Activated CD8-positive, alpha-beta T cell treated with anti-CD3 and anti-CD28 coated beads for 36 hours (primary cell): ENCODE measurements at regions not wholly inside any gene's neighbourhood (a gene's known extent, or its start where the extent isn't known, plus 50 kb on each side); places are given as distances from the start of the nearest gene placed in this dataset.

Experiments
- ATAC-seq: fragments of 200-7000 bp; cut with Tn5 transposase; one replicate; pipeline ENCODE4 v1.10.0; 2021; ENCODE audit warnings: mild to moderate bottlenecking, moderate library complexity
- CTCF ChIA-PET: fragments of 350-600 bp; sonication (Branson Sonifier 250); formaldehyde crosslinking; loops from one replicate; lab custom pipeline; 2021; ENCODE audit warnings: antibody characterized with exemption; lab: Charles Lee
- POLR2A ChIA-PET: fragments of 350-600 bp; sonication (Branson Sonifier 250); formaldehyde crosslinking; loops from one replicate; lab custom pipeline; 2021; ENCODE audit warnings: antibody characterized with exemption; lab: Charles Lee
- DNase-seq: peaks from one replicate; pipeline ENCODE4 v3.0.0-alpha.2; 2020
- H3K27ac Mint-ChIP-seq: one replicate; pipeline ENCODE4 v1.8.0; 2021; ENCODE audit warnings: mild to moderate bottlenecking, mixed read lengths
- H3K27me3 Mint-ChIP-seq: one replicate; pipeline ENCODE4 v1.8.0; 2021; ENCODE audit warnings: mixed read lengths
- H3K36me3 Mint-ChIP-seq: one replicate; pipeline ENCODE4 v1.8.0; 2021; ENCODE audit warnings: low read depth, mixed read lengths
- H3K4me1 Mint-ChIP-seq: one replicate; pipeline ENCODE4 v1.8.0; 2021; ENCODE audit warnings: low read depth, mixed read lengths
- H3K4me3 Mint-ChIP-seq: one replicate; pipeline ENCODE4 v1.8.0; 2021; ENCODE audit warnings: mild to moderate bottlenecking, moderate library complexity, mixed read lengths
- H3K9me3 Mint-ChIP-seq: one replicate; pipeline ENCODE4 v1.8.0; 2021; ENCODE audit warnings: mixed read lengths
- CTCF ChIP-seq: fragments of 200-600 bp; IDR thresholded peaks from one replicate; pipeline ENCODE4 v1.8.0; 2022; ENCODE audit warnings: antibody characterized with exemption, mild to moderate bottlenecking
- intact Hi-C: fragments of 100-400 bp; cut with micrococcal nuclease; formaldehyde crosslinking; loops from one replicate; pipeline ENCODE4 v1.10.0; 2022

DNA sequence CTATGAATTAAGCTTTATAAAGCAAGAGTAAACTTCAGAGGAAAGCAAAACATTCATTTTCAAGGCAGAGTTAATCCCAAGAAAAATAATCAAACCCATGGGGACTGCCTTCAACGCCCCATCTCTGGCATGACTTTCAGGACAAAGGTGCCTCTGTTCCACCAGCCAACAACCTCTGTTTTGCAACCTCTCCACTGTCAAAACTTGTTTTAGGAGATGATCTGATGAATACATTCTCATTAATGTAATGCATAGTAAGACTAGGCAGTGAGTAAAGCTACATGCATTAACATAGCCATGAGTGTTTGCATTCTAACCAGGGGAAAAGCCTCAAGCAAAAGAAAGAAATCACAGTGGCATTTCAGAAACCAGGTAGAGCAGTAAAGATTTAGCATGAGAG, 357.0 kb downstream of the FBXO15 start:
- no peaks in the 10 kb centered on the region for H3K36me3 Mint-ChIP-seq
- no peak for DNase-seq
- no peaks in the 10 kb centered on the region for H3K9me3 Mint-ChIP-seq
- POLR2A ChIA-PET = no interaction called here
- no peaks in the 10 kb centered on the region for H3K27me3 Mint-ChIP-seq
- no peak overlapping the region for H3K4me3 Mint-ChIP-seq
- CTCF ChIA-PET = no interaction called here
- no peak for ATAC-seq
- H3K27ac Mint-ChIP-seq = no peak overlapping the region
- no peak for TF ChIP-seq CTCF
- no peaks in the 10 kb centered on the region for H3K4me1 Mint-ChIP-seq
- intact Hi-C loops = no loop called here

DNA sequence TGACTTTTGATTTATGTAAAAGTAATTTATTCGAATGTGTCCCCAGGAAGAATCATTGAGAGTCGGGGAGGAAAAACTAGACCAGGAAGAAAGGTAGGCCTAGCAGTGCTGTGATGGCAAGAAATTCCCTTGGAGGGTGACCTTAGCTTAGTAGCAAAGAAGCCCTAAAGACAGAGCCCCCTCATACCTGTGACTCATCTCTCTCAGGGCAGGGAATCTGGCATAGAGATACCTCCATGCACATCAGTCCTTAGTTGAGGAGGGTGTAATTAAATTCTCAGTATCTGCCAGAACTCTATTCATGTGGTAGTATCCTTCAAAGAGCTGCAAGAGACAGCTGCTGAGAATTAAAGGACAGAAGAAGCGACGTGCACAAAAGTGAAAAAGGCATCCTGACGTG, 360.3 kb downstream of the FBXO15 start:
- Mint-ChIP-seq H3K9me3 (no peaks in the 10 kb centered on the region), H3K4me1 (no peaks in the 10 kb centered on the region), H3K27ac (no peak overlapping the region), H3K4me3 (no peak overlapping the region), H3K27me3 (no peaks in the 10 kb centered on the region), H3K36me3 (no peaks in the 10 kb centered on the region)
- POLR2A ChIA-PET = no interaction called here
- ATAC-seq = no peak
- intact Hi-C loops = no loop called here
- CTCF ChIA-PET = interaction anchor here (1.5 kb wide), 1 partner anchor 11 kb away, joined by 3 read pairs; no protein-coding TSS in a partner anchor
- DNase-seq = no peak
- no peak for TF ChIP-seq CTCF

DNA sequence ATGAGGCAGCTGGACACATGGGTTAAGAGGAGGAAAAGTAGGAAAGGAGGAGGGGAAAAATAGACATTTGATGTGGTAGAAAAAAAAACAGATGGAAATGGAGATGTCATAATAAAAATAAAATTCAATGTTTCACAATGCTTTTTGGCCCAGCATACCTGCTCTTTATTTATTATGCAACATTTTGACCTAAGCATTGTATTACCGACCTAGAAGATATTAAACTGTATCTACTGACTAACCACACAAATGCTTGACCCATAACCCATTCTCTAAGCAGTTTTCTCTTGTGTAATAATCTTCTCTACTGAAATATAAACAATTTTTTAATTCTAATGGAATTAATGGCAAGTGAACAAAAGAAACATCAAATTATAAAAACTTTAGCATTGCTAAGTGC, 362.3 kb downstream of the FBXO15 start:
- intact Hi-C loops = no loop called here
- H3K4me1 Mint-ChIP-seq = no peaks in the 10 kb centered on the region
- no peaks in the 10 kb centered on the region for H3K36me3 Mint-ChIP-seq
- TF ChIP-seq CTCF = no peak
- ChIA-PET POLR2A (no interaction called here), CTCF (no interaction called here)
- no peaks in the 10 kb centered on the region for H3K9me3 Mint-ChIP-seq
- H3K4me3 Mint-ChIP-seq = no peak overlapping the region
- ATAC-seq = no peak
- H3K27ac Mint-ChIP-seq = no peak overlapping the region
- no peak for DNase-seq
- H3K27me3 Mint-ChIP-seq = no peaks in the 10 kb centered on the region

DNA sequence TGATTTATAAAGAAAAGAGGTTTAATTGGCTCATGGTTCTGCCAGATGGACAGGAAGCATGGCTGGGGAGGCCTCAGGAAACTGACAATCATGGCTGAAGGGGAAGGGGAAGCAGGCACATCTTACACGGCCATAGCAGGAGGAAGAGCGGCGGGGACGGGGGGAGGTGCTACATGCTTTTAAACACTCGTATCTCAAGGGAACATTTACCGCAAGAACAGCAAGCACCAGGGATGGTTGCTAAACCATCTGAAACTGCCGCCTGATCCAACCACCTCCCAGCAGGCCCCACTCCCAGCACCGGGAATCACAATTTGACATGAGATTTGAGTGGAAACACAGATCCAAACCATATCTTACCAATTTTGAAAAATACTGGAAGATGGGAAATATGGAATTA, 362.8 kb downstream of the FBXO15 start:
- no peak overlapping the region for H3K4me3 Mint-ChIP-seq
- DNase-seq (no peak), ATAC-seq (no peak)
- H3K9me3 Mint-ChIP-seq = no peaks in the 10 kb centered on the region
- CTCF ChIA-PET = no interaction called here
- intact Hi-C loops = no loop called here
- no peak overlapping the region for H3K27ac Mint-ChIP-seq
- no peaks in the 10 kb centered on the region for H3K4me1 Mint-ChIP-seq
- POLR2A ChIA-PET = no interaction called here
- H3K27me3 Mint-ChIP-seq = no peaks in the 10 kb centered on the region
- no peak for TF ChIP-seq CTCF
- no peaks in the 10 kb centered on the region for H3K36me3 Mint-ChIP-seq

- H3K27ac Mint-ChIP-seq = no peak overlapping the region
- no peak for ATAC-seq
- intact Hi-C loops = no loop called here
- H3K9me3 Mint-ChIP-seq = no peaks in the 10 kb centered on the region
- TF ChIP-seq CTCF = no peak
- H3K36me3 Mint-ChIP-seq = no peaks in the 10 kb centered on the region
- H3K27me3 Mint-ChIP-seq = no peaks in the 10 kb centered on the region
- no peak overlapping the region for H3K4me3 Mint-ChIP-seq
- POLR2A ChIA-PET = no interaction called here
- CTCF ChIA-PET = no interaction called here
- DNase-seq = no peak
- no peaks in the 10 kb centered on the region for H3K4me1 Mint-ChIP-seq
These were observed 365.2 kb downstream of the FBXO15 start for GRCh38 chr18:73782405-73782804.
